H9 (cell line): ENCODE measurements at regions not wholly inside any gene's neighbourhood (a gene's known extent, or its start where the extent isn't known, plus 50 kb on each side); places are given as distances from the start of the nearest gene placed in this dataset.

Experiments used
- DNase-seq: peaks from one replicate; pipeline ENCODE4 v3.0.0-alpha.2; 2017
- H2AFZ ChIP-seq: one replicate; pipeline ENCODE4 v1.6.1; 2013; ENCODE audit warnings: mild to moderate bottlenecking, low read length, control low read depth, moderate library complexity
- H2AK5ac ChIP-seq: 2 replicates; pipeline ENCODE4 v1.6.1; 2013; ENCODE audit warnings: low read length, control low read depth, mixed read lengths; ENCODE audit not compliant: insufficient read length
- H2BK120ac ChIP-seq: one replicate; pipeline ENCODE4 v1.6.1; 2013; ENCODE audit warnings: low read depth, mild to moderate bottlenecking, low read length, control low read depth, inconsistent platforms; ENCODE audit not compliant: poor library complexity, severe bottlenecking
- H2BK12ac ChIP-seq: 2 replicates; pipeline ENCODE4 v1.6.1; 2013; ENCODE audit warnings: low read length, control low read depth, mixed read lengths, low read depth; ENCODE audit not compliant: insufficient read length
- H2BK15ac ChIP-seq: 2 replicates; pipeline ENCODE4 v1.6.1; 2013; ENCODE audit warnings: low read depth, low read length, control low read depth
- H2BK20ac ChIP-seq: one replicate; pipeline ENCODE4 v1.6.1; 2013; ENCODE audit warnings: low read depth, mild to moderate bottlenecking, low read length, control low read depth, inconsistent platforms; ENCODE audit not compliant: poor library complexity, severe bottlenecking
- H2BK5ac ChIP-seq: 2 replicates; pipeline ENCODE4 v1.6.1; 2013; ENCODE audit warnings: low read length, control low read depth, mixed read lengths; ENCODE audit not compliant: insufficient read length
- H3K14ac ChIP-seq: 2 replicates; pipeline ENCODE4 v1.6.1; 2013; ENCODE audit warnings: low read length, control low read depth; ENCODE audit not compliant: insufficient read depth
- H3K18ac ChIP-seq: 2 replicates; pipeline ENCODE4 v1.6.1; 2013; ENCODE audit warnings: low read depth, mild to moderate bottlenecking, mixed read lengths, low read length, control low read depth; ENCODE audit not compliant: insufficient read length
- H3K23ac ChIP-seq: 2 replicates; pipeline ENCODE4 v1.6.1; 2013; ENCODE audit warnings: low read length, control low read depth, mixed read lengths, low read depth; ENCODE audit not compliant: insufficient read length
- H3K23me2 ChIP-seq: 2 replicates; pipeline ENCODE4 v1.6.1; 2013; ENCODE audit warnings: low read depth, mild to moderate bottlenecking, mixed read lengths, low read length, control low read depth; ENCODE audit not compliant: insufficient read length, poor library complexity, severe bottlenecking
- H3K27ac ChIP-seq: 2 replicates; pipeline ENCODE4 v1.5.1; 2013; ENCODE audit warnings: low read length, control low read depth, mixed read lengths, low read depth; ENCODE audit not compliant: insufficient read length
- H3K27me3 ChIP-seq: 2 replicates; pipeline ENCODE4 v1.6.1; 2013; ENCODE audit warnings: low read length, control low read depth, inconsistent platforms; ENCODE audit not compliant: insufficient read depth
- H3K4ac ChIP-seq: 2 replicates; pipeline ENCODE4 v1.6.1; 2013; ENCODE audit warnings: low read depth, mild to moderate bottlenecking, control low read depth, inconsistent platforms, low read length, moderate library complexity
- H3K4me1 ChIP-seq: 2 replicates; pipeline ENCODE4 v1.6.1; 2013; ENCODE audit warnings: low read length, control low read depth, inconsistent platforms; ENCODE audit not compliant: insufficient read depth
- H3K4me2 ChIP-seq: 2 replicates; pipeline ENCODE4 v1.6.1; 2013; ENCODE audit warnings: low read length, control low read depth, mixed read lengths; ENCODE audit not compliant: insufficient read length, insufficient read depth
- H3K56ac ChIP-seq: 2 replicates; pipeline ENCODE4 v1.6.1; 2013; ENCODE audit warnings: low read depth, mild to moderate bottlenecking, mixed read lengths, low read length, control low read depth; ENCODE audit not compliant: insufficient read length
- H3K79me1 ChIP-seq: 2 replicates; pipeline ENCODE4 v1.6.1; 2013; ENCODE audit warnings: low read depth, mild to moderate bottlenecking, moderate library complexity, low read length, control low read depth, inconsistent platforms; ENCODE audit not compliant: insufficient read depth, poor library complexity, severe bottlenecking
- H3K79me2 ChIP-seq: 2 replicates; pipeline ENCODE4 v1.6.1; 2013; ENCODE audit warnings: low read length, control low read depth, inconsistent platforms; ENCODE audit not compliant: insufficient read depth
- H3K9ac ChIP-seq: 2 replicates; pipeline ENCODE4 v1.6.1; 2013; ENCODE audit warnings: low read length, control low read depth, mixed read lengths; ENCODE audit not compliant: insufficient read length; ENCODE audit errors: extremely low read depth
- H3K9me3 ChIP-seq: one replicate; pipeline ENCODE4 v1.6.1; 2013; ENCODE audit warnings: low read depth, low read length, inconsistent platforms; ENCODE audit not compliant: control insufficient read depth
- H3T11ph ChIP-seq: one replicate; pipeline ENCODE4 v1.6.1; 2013; ENCODE audit warnings: mild to moderate bottlenecking, low read length, control low read depth, inconsistent platforms
- H4K20me1 ChIP-seq: one replicate; pipeline ENCODE4 v1.6.1; 2013; ENCODE audit not compliant: control insufficient read depth, insufficient read length, insufficient read depth
- H4K5ac ChIP-seq: 2 replicates; pipeline ENCODE4 v1.6.1; 2013; ENCODE audit warnings: low read depth, mild to moderate bottlenecking, mixed read lengths, low read length, control low read depth; ENCODE audit not compliant: insufficient read length
- H4K8ac ChIP-seq: replicated peaks from 2 replicates; pipeline ENCODE4 v1.6.1; 2013; ENCODE audit warnings: low read length, control low read depth, mixed read lengths, low read depth; ENCODE audit not compliant: insufficient read length
- H4K91ac ChIP-seq: 2 replicates; pipeline ENCODE4 v1.6.1; 2013; ENCODE audit warnings: low read depth, mild to moderate bottlenecking, moderate library complexity, mixed read lengths, low read length, control low read depth; ENCODE audit not compliant: insufficient read length
- H3K27ac Mint-ChIP-seq, 3 experiments: 2 replicates in 2 of 3; 3 replicates in 1 of 3; pipeline ENCODE4 v1.8.0; 2020 to 2021; ENCODE audit warnings: mixed read lengths in 3 of 3, mild to moderate bottlenecking in 1 of 3, moderate library complexity in 1 of 3
- H3K27me3 Mint-ChIP-seq: 2 replicates; pipeline ENCODE4 v1.8.0; 2021; ENCODE audit warnings: low read depth, mild to moderate bottlenecking, moderate library complexity, mixed read lengths
- H3K36me3 Mint-ChIP-seq, 3 experiments: 2 replicates in 2 of 3; 3 replicates in 1 of 3; pipeline ENCODE4 v1.8.0; 2020 to 2021; ENCODE audit warnings: low read depth in 3 of 3, mixed read lengths in 3 of 3; ENCODE audit not compliant: insufficient read depth in 1 of 3
- H3K4me1 Mint-ChIP-seq, 2 experiments: 2 replicates each; pipeline ENCODE4 v1.8.0; 2020; ENCODE audit warnings: mixed read lengths in 2 of 2
- H3K4me3 Mint-ChIP-seq, 2 experiments: 2 replicates in 1 of 2; 3 replicates in 1 of 2; pipeline ENCODE4 v1.8.0; 2020 to 2021; ENCODE audit warnings: mild to moderate bottlenecking in 2 of 2, mixed read lengths in 2 of 2, moderate library complexity in 1 of 2
- H3K9me3 Mint-ChIP-seq, 2 experiments: 2 replicates in 1 of 2; 3 replicates in 1 of 2; pipeline ENCODE4 v1.8.0; 2020; ENCODE audit warnings: mild to moderate bottlenecking in 2 of 2, mixed read lengths in 2 of 2, moderate library complexity in 1 of 2
- CTCF ChIP-seq: fragments of 200-600 bp; sonication (generic); conservative IDR thresholded peaks from 3 replicates; pipeline ENCODE4 v1.8.0; 2021; ENCODE audit warnings: antibody characterized with exemption, mild to moderate bottlenecking
- WGBS: extraction: QIAGEN DNeasy Blood & Tissue Kit; methylation state at CpG from one replicate; pipeline ENCODE4 v1.1.7; 2013; ENCODE audit warnings: missing lambda C conversion rate, low lambda C conversion rate, mixed read lengths; ENCODE audit not compliant: insufficient read length; ENCODE audit errors: extremely low coverage; 5-methylcytosine and 5-hydroxymethylcytosine counted together

- H3K9me3 ChIP-seq, result no peaks in the 10 kb centered on the region
- H2BK5ac ChIP-seq, result no peak overlapping the region
- H3K14ac ChIP-seq, result no peak overlapping the region
- DNase-seq, result no peak
- H4K5ac ChIP-seq, result no peak overlapping the region
- no peak overlapping the region for H3K9ac ChIP-seq
- H3K27me3 ChIP-seq, result no peaks in the 10 kb centered on the region
- H3K23me2 ChIP-seq, result no peaks in the 10 kb centered on the region
- no CpG with 5 or more reads among the region's 3 CpGs for WGBS
- no peak overlapping the region for H4K8ac ChIP-seq
- Mint-ChIP-seq H3K4me1 (peaks cover 0 to 2% of the 10 kb centered on the region in 2 experiments; a peak in 2 of 4 replicates), H3K4me3 (no peak overlapping the region), H3K27me3 (no peaks in the 10 kb centered on the region), H3K9me3 (no peaks in the 10 kb centered on the region), H3K36me3 (no peaks in the 10 kb centered on the region), H3K27ac (no peak overlapping the region)
- no peak overlapping the region for H2BK15ac ChIP-seq
- no peak overlapping the region for H3K27ac ChIP-seq
- H3K4me1 ChIP-seq, result no peaks in the 10 kb centered on the region
- H2BK20ac ChIP-seq, result no peak overlapping the region
- H3K23ac ChIP-seq, result no peak overlapping the region
- H3K79me1 ChIP-seq, result no peaks in the 10 kb centered on the region
- H3K4ac ChIP-seq, result no peak overlapping the region
- H3K56ac ChIP-seq, result no peak overlapping the region
- no peak overlapping the region for H4K91ac ChIP-seq
- H4K20me1 ChIP-seq, result no peaks in the 10 kb centered on the region
- no peak for TF ChIP-seq CTCF
- H2BK12ac ChIP-seq, result no peak overlapping the region
- no peak overlapping the region for H2AK5ac ChIP-seq
- no peak overlapping the region for H3T11ph ChIP-seq
- no peak overlapping the region for H3K18ac ChIP-seq
- H3K4me2 ChIP-seq, result no peak overlapping the region
- H2BK120ac ChIP-seq, result no peak overlapping the region
- no peaks in the 10 kb centered on the region for H3K79me2 ChIP-seq
- no peak overlapping the region for H2AFZ ChIP-seq
These were observed 1011.3 kb upstream of the WWC1 start for GRCh38 chr5:167280111-167280510.
